Skeletal muscle cell (primary cell): ENCODE measurements at regions not wholly inside any gene's neighbourhood (a gene's known extent, or its start where the extent isn't known, plus 50 kb on each side); places are given as distances from the start of the nearest gene placed in this dataset.
"Not testable (repeated sequence)": the region's sequence is repeated elsewhere in the genome, so short reads cannot be mapped to it uniquely, and the experiment has no call there.

Source experiments
- DNase-seq: peaks from one replicate; pipeline ENCODE4 v3.0.0-alpha.2; 2010; ENCODE audit warnings: low read depth
- H3K4me3 ChIP-seq: 2 replicates; pipeline ENCODE4 v1.5.1; 2011; ENCODE audit warnings: low read depth, mild to moderate bottlenecking, control low read depth, low read length, moderate library complexity

- no peak for DNase-seq
- no peak overlapping the region for H3K4me3 ChIP-seq
These were observed 95.1 kb upstream of the SERPINE2 start for GRCh38 chr2:224134003-224134734.

GRCh38 chr2:224133387-224133786, 94.3 kb upstream of the SERPINE2 start:
- DNase-seq, result no peak
- H3K4me3 ChIP-seq, result no peak overlapping the region

- DNase-seq, result no peak
- H3K4me3 ChIP-seq, result no peak overlapping the region
These were observed 88.9 kb upstream of the SERPINE2 start for GRCh38 chr2:224127871-224128501.

- no peak for DNase-seq
- H3K4me3 ChIP-seq, result no peak overlapping the region
These were observed 87.4 kb upstream of the SERPINE2 start for GRCh38 chr2:224126440-224126839.

GRCh38 chr2:224126003-224126402, 86.9 kb upstream of the SERPINE2 start:
- DNase-seq, result no peak
- H3K4me3 ChIP-seq, result no peak overlapping the region

- no peak for DNase-seq
- no peak overlapping the region for H3K4me3 ChIP-seq
These were observed 83.5 kb upstream of the SERPINE2 start for GRCh38 chr2:224122542-224122941.

GRCh38 chr2:224121406-224122067, 82.5 kb upstream of the SERPINE2 start:
- DNase-seq, result no peak
- no peak overlapping the region for H3K4me3 ChIP-seq

- H3K4me3 ChIP-seq, result no peak overlapping the region
- DNase-seq, result no peak
These were observed 81.9 kb upstream of the SERPINE2 start for GRCh38 chr2:224120986-224121385.

- DNase-seq, H3K4me3 ChIP-seq: not testable (repeated sequence)
These were observed 80.8 kb upstream of the SERPINE2 start for GRCh38 chr2:224119846-224120245.

GRCh38 chr2:224114428-224114827, 75.3 kb upstream of the SERPINE2 start:
- H3K4me3 ChIP-seq, result no peak overlapping the region
- no peak for DNase-seq

- not testable (repeated sequence) for H3K4me3 ChIP-seq, DNase-seq
These were observed 74.8 kb upstream of the SERPINE2 start for GRCh38 chr2:224113930-224114329.

GRCh38 chr2:224111576-224111975, 72.5 kb upstream of the SERPINE2 start:
- DNase-seq, result peak; percentile 31
- no peak overlapping the region for H3K4me3 ChIP-seq

- no peak overlapping the region for H3K4me3 ChIP-seq
- DNase-seq, result no peak
These were observed 71.7 kb upstream of the SERPINE2 start for GRCh38 chr2:224110811-224111210.

- no peak overlapping the region for H3K4me3 ChIP-seq
- DNase-seq, result no peak
These were observed 70.7 kb upstream of the SERPINE2 start for GRCh38 chr2:224109751-224110150.

- H3K4me3 ChIP-seq, result no peak overlapping the region
- DNase-seq, result no peak
These were observed 67.7 kb upstream of the SERPINE2 start for GRCh38 chr2:224106794-224107193.

GRCh38 chr2:224104668-224105386, 65.7 kb upstream of the SERPINE2 start:
- no peak for DNase-seq
- no peak overlapping the region for H3K4me3 ChIP-seq

- no peak overlapping the region for H3K4me3 ChIP-seq
- DNase-seq, result no peak
These were observed 64.6 kb upstream of the SERPINE2 start for GRCh38 chr2:224103651-224104050.

GRCh38 chr2:224102991-224103390, 63.9 kb upstream of the SERPINE2 start:
- DNase-seq, result no peak
- no peak overlapping the region for H3K4me3 ChIP-seq

GRCh38 chr2:224101820-224102630, 62.9 kb upstream of the SERPINE2 start:
- H3K4me3 ChIP-seq, result no peak overlapping the region

More at GRCh38 chr2:224101820-224102630, 62.9 kb upstream of the SERPINE2 start:
- DNase-seq, result peak; percentile 93
